ENCODE measurements at regions not wholly inside any gene's neighbourhood (a gene's known extent, or its start where the extent isn't known, plus 50 kb on each side); places are given as distances from the start of the nearest gene placed in this dataset.

DNA sequence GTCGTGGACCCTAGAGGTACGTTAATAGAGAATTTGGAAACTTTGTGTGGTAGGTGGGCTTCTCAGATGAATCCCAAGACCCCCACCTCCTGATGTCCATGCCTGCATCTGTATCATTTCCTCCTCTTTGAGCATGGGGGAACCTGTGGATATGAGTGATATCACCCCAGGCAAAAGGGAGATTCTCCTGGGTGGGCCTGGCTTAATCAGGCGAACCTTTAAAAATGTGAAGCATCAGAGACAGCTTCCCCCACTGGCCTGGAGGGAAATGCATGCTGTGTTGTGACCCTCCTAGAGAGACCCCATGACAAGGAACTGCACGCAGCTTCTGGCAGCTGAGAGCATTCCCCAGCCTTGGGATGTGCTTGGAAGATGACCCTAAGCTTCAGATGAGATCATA, 180.9 kb downstream of the MBOAT1 start:
- Histone ChIP-seq H3K4me2 (ENCODE audit: insufficient read depth in 1 of 2, low read depth in 2 of 2, low read length in 2 of 2) (no peak overlapping the region), H3K27me3 (replicated peaks in 1 of 4; ENCODE audit: control insufficient read depth in 3 of 4, extremely low read depth in 1 of 4, insufficient read depth in 3 of 4, low read length in 3 of 4) (no peaks in the 10 kb centered on the region), H3K9ac (replicated peaks in 1 of 4; ENCODE audit: extremely low read depth in 1 of 4, low read depth in 3 of 4, low read length in 3 of 4) (no peak overlapping the region), H3K23me2 (ENCODE audit: low read depth, low read length) (no peaks in the 10 kb centered on the region; the same call in 1 of the 2 replicates), H3K56ac (replicated peaks; ENCODE audit: insufficient read length, low read depth, low read length) (no peak overlapping the region), H2BK20ac (ENCODE audit: low read length) (no peak overlapping the region), H4K20me1 (replicated peaks in 1 of 2; ENCODE audit: control insufficient read depth in 1 of 2, insufficient read depth in 2 of 2, low read length in 2 of 2) (no peaks in the 10 kb centered on the region), H4K91ac (replicated peaks; ENCODE audit: insufficient read length, low read length) (no peak overlapping the region), H3K79me2 (ENCODE audit: control insufficient read depth in 1 of 2, insufficient read depth in 2 of 2, low read length in 2 of 2) (no peaks in the 10 kb centered on the region), H2BK12ac (ENCODE audit: low read depth, low read length) (no peak overlapping the region), H2BK120ac (replicated peaks; ENCODE audit: low read depth, low read length) (no peak overlapping the region), H3K14ac (ENCODE audit: insufficient read length) (no peak overlapping the region), H2BK5ac (ENCODE audit: low read depth, low read length) (no peak overlapping the region), H3K9me3 (ENCODE audit: insufficient read depth in 2 of 2, low read depth in 1 of 2, low read length in 1 of 2) (peaks cover 0 to 3% of the 10 kb centered on the region in 2 experiments; a peak in 1 of 4 replicates), H3K4me3 (ENCODE audit: extremely low read depth in 1 of 4, insufficient read depth in 2 of 4, low read depth in 3 of 4, low read length in 4 of 4) (no peak overlapping the region), H4K8ac (ENCODE audit: extremely low read depth, insufficient read depth, low read length) (no peak overlapping the region), H4K5ac (ENCODE audit: insufficient read length, low read depth, low read length) (no peak overlapping the region), H3K27ac (ENCODE audit: low read depth, low read length) (no peak overlapping the region), H3K18ac (ENCODE audit: extremely low read depth, low read length) (no peak overlapping the region), H3K23ac (ENCODE audit: insufficient read length) (no peak overlapping the region), H3K4me1 (replicated peaks in 1 of 4; ENCODE audit: control insufficient read depth in 3 of 4, insufficient read depth in 4 of 4, low read length in 3 of 4) (peaks cover 0 to 4% (median 0%) of the 10 kb centered on the region in 4 experiments; a peak in 3 of 7 replicates), H2BK15ac (ENCODE audit: low read length) (no peak overlapping the region), H2AK5ac (ENCODE audit: low read depth, low read length) (no peak overlapping the region), H2AFZ (ENCODE audit: low read length) (no peak overlapping the region), H3K79me1 (ENCODE audit: low read depth, low read length) (no peaks in the 10 kb centered on the region), H3K4ac (replicated peaks; ENCODE audit: insufficient read length, low read depth, low read length) (no peak overlapping the region), H3K36me3 (ENCODE audit: control insufficient read depth in 2 of 4, insufficient read depth in 4 of 4, low read length in 3 of 4) (no peaks in the 10 kb centered on the region)
- POLR2A ChIA-PET (ENCODE audit: partially characterized antibody) = no interaction called here
- DNase-seq (ENCODE audit: low read depth in 1 of 2, low spot score in 2 of 2) (no peak), FAIRE-seq (no peak)
- CTCF ChIA-PET (ENCODE audit: partially characterized antibody) = interaction anchor here (1.3 kb wide), 1 partner anchor 61 kb away, joined by 3 read pairs; no protein-coding TSS in a partner anchor
- 92% methylated on average over 4 of the region's 4 CpGs; no CpG with 5 or more reads in 1 of the 2 experiments for WGBS, 2 experiments (ENCODE audit: extremely low coverage in 1 of 2, insufficient coverage in 1 of 2, insufficient read length in 1 of 2, insufficient replicate concordance in 2 of 2, low coverage in 1 of 2, low lambda C conversion rate in 2 of 2, missing lambda C conversion rate in 1 of 2)
- TF ChIP-seq HDAC2 (IDR thresholded peaks at IDR 0.05; ENCODE audit: borderline replicate concordance in 1 of 2, low read depth in 2 of 2, low read length in 2 of 2) (no peak), KDM4A (IDR thresholded peaks at IDR 0.05; ENCODE audit: low read depth, low read length, severe bottlenecking) (no peak), RFX5 (IDR thresholded peaks at IDR 0.05; ENCODE audit: borderline replicate concordance, low read depth, low read length) (no peak), SP2 (IDR thresholded peaks at IDR 0.05; ENCODE audit: low read length) (no peak), BRCA1 (IDR thresholded peaks at IDR 0.05; ENCODE audit: low read depth, low read length) (no peak), ZNF274 (IDR thresholded peaks at IDR 0.05; ENCODE audit: borderline replicate concordance, extremely low read depth, low read length) (no peak), SP4 (IDR thresholded peaks at IDR 0.05; ENCODE audit: low read length) (no peak), TEAD4 (IDR thresholded peaks at IDR 0.05; ENCODE audit: low read depth, low read length) (no peak), FOSL1 (IDR thresholded peaks at IDR 0.05; ENCODE audit: insufficient read depth, low read depth, low read length) (no peak), SUZ12 (IDR thresholded peaks at IDR 0.05; ENCODE audit: low read length) (no peak), SP1 (IDR thresholded peaks at IDR 0.05; ENCODE audit: low read depth, low read length) (no peak), BACH1 (IDR thresholded peaks at IDR 0.05; ENCODE audit: low read length) (no peak)
- TF ChIP-seq, protein P1, sequence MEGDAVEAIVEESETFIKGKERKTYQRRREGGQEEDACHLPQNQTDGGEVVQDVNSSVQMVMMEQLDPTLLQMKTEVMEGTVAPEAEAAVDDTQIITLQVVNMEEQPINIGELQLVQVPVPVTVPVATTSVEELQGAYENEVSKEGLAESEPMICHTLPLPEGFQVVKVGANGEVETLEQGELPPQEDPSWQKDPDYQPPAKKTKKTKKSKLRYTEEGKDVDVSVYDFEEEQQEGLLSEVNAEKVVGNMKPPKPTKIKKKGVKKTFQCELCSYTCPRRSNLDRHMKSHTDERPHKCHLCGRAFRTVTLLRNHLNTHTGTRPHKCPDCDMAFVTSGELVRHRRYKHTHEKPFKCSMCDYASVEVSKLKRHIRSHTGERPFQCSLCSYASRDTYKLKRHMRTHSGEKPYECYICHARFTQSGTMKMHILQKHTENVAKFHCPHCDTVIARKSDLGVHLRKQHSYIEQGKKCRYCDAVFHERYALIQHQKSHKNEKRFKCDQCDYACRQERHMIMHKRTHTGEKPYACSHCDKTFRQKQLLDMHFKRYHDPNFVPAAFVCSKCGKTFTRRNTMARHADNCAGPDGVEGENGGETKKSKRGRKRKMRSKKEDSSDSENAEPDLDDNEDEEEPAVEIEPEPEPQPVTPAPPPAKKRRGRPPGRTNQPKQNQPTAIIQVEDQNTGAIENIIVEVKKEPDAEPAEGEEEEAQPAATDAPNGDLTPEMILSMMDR (IDR thresholded peaks at IDR 0.05; ENCODE audit: control extremely low read depth in 1 of 3, insufficient read depth in 1 of 3, low read depth in 1 of 3, low read length in 3 of 3) = no peak

All from H1 (cell line).